Activated CD4-positive, alpha-beta T cell treated with anti-CD3 and anti-CD28 coated beads for 24 hours (primary cell): ENCODE measurements at regions not wholly inside any gene's neighbourhood (a gene's known extent, or its start where the extent isn't known, plus 50 kb on each side); places are given as distances from the start of the nearest gene placed in this dataset.

Experiments
- DNase-seq, 2 donors: peaks; one replicate each; pipeline ENCODE4 v3.0.0-alpha.2; 2020; ENCODE audit warnings: low read depth in 2 of 2

DNA sequence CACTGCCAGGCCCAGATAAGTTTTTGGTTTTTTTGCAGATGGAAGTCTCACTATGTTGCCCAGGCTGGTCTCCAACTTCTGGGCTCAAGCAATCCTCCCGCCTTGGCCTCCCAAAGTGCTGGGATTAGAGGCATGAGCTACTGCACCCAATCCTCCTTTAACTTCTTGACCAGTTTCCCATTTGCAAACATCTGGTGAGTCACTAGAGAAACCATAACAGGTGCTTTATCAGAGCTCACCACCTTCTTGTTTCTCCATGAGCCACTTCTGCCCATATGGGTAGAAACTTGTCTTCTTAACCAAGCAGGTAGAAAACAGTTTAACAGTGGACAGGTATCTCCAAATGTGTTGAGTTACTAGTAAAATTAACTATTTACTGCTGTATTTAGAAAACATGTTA lies 128.4 kb upstream of the AP1S2 start:
- DNase-seq: no peak

- DNase-seq: no peak
Measured at GRCh38 chrX:15977644-15978043, 123.0 kb upstream of the AP1S2 start.

DNA sequence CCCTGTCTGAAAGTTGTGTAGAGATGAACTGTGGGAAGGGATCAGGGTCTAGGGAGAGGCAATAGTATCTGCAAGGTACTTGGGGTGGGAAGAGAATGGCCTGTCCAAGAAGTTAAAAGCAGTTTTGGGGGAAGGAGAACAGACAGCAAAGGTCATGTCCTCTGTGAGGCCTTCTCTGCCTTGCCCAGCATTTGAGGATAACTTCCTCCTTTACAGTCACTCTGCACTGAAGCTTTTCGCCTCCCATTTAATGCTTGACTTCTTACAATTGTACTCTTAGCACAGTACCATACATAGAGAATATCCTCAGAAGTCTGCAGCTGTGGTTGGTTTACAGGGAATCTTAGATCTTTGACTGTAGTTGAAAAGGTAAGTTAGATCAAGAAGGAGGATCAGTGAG lies 121.8 kb upstream of the AP1S2 start:
- no peak for DNase-seq

DNA sequence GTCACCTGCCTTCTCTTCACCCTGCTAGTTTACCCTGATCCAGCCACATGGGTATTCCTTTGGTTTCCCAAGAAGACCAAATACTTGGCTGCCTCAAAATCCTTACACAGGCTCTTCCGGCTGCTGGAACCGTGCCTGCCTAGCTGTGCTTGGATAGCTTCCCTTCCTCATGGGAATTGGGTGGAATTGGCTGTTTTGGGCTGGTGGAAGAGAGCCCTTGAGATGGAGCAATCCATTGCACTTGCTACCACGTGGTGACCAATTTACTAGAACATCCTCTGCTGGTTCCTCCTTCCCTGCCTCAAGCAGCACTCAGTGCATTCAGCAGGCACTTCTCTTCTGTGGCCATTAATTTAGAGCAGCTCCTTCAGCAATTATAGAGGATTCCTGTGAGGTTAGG lies 119.3 kb upstream of the AP1S2 start:
- DNase-seq: no peak

GRCh38 chrX:15973299-15973698 lies 118.7 kb upstream of the AP1S2 start:
- DNase-seq: no peak

DNA sequence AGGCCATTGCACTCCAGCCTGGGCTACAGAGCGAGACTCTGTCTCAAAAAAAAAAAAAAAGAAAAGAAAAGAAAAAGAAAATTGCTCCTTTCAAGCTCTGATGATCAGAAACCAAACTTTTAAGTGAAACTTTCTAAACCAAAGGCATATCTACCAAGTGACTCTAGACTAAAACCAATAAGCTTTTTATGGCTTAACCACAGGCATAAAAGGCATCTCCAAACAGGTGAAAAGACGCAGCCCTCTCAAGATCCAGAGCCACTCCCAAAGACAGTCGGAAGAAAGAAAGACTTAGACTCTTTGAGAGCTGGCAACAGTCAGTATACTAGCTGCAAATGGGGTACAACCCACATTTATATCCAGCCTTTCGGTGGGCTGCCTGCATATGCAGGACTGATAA lies 117.1 kb upstream of the AP1S2 start:
- DNase-seq: no peak

GRCh38 chrX:15963858-15964257 lies 109.2 kb upstream of the AP1S2 start:
- no peak for DNase-seq

DNA sequence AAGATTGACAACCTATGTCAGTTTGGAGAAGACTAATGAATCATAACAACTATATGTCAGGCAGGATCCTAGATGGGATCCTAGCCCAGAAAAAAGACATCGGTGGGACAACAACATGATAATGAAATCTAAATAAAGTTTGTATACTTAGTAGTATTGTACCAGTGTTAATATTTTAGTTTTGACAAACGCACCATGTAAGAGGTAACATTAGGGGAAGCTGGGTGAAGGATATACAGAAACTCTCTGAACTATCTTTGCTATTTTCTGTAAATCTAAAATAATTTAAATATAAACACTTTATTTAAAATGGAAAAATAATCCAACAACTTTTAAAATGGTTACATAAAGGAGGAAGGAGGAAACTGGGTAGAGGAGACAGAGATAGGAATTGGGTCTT lies 105.6 kb upstream of the AP1S2 start:
- DNase-seq: no peak

GRCh38 chrX:15956681-15957080 lies 102.1 kb upstream of the AP1S2 start:
- no peak for DNase-seq

DNA sequence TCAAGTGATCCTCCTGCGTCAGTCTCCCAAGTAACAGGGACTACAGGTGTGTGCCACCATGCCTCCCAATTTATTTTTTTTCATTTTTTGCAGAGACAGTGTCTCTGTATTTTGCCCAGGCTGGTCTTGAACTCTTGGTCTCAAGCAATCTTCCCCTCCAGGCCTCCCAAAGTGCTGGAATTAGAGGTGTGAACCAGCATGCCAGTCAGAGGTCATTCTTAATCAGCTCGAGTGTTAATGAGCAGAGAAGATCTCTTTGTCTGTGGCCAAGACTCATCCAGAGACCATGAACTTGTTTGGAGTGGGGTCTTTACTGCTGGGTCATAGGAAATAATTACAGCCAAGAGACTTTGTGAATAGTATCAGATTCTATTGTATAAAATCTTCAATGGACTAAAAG lies 99.2 kb upstream of the AP1S2 start:
- no peak for DNase-seq

GRCh38 chrX:15952212-15952611 lies 97.6 kb upstream of the AP1S2 start:
- no peak for DNase-seq

- DNase-seq: no peak
Measured at GRCh38 chrX:15948318-15948660, 93.7 kb upstream of the AP1S2 start.

DNA sequence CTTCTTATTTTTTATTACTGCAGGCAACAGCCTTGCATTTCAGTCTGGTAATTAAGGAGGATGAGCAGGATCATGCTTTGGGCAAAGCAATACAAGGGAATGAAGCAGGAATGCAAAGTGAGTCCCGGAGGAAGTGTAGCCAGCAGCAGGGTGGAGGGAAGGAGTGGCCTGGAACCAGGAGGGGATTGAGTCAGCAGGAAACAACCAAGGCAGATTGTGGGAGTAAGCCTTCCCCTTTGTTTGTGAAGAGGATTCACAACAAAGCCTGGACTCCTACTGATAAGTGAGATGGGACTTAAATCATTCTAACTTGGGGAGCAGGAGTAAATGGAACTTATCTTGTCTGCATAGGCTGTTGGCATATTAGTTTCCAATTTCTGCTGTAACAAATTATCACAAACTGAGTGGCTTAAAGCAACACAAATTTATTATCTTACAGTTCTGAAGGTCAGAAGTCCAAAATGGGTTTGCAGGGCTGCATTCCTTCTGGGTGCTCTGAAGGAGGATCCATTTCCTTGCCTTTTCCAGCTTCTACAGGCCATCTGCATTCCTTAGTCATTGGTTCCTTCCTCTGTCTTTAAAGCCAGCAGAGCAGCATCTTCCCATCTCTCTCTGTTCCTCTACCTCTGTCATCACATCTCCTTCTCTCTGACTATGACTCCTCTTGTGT lies 93.2 kb upstream of the AP1S2 start:
- no peak for DNase-seq

DNA sequence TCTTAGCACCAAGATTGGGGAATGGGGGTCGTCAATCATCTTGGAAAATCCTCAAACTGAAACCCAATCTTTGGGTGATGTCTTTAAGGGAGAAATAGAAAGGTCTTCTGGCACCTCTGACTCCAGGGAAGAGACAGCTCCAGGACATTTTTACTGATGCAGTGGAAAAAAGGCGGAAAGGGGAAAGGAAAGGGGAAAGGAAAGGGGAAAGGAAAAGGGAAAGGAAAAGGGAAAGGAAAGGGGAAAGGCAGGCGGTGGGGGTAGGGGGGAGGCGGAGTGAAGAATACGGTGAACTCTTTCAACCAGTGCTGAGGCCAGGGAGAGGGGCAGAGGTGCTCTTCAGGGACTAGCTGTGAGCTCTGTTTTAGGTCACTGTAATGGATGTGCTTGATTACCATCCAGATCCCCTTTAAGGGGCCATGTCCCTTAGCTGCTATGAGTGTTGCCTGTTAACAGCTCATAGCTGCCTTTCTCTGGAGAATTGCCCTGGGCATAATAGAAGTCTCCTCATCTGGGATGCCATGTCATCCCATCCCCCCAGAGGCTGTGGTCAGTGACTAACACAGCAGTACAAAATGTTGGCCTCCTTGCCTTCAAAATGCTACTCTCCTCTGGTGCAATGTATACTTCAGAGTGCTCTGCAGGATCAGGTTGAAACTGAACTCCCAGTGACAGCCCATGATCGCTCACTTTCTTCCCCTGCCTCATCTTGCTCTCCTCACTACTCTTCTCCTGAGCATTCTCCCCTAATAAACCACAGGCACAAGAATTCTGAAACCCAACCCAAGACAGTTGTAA lies 92.4 kb upstream of the AP1S2 start:
- no peak for DNase-seq

DNA sequence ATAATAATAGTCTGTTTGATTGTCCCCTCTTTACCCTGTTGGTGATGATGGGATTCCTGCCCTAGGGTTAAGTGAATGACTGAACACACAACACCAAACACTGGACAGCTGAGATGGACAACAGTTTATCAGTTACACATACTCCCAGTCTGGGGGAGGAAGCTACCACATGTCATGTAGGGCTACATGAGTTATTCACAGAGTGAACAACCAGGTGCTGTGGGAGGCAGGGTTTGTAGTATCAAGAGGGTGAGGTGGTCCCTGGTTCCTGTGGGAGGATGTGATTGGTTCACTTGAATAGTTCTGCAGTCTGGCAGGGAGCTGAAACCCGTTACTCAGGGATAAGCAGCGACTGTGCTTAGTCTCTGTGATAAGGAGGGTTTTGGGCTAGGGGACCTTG lies 88.8 kb upstream of the AP1S2 start:
- DNase-seq: no peak

DNA sequence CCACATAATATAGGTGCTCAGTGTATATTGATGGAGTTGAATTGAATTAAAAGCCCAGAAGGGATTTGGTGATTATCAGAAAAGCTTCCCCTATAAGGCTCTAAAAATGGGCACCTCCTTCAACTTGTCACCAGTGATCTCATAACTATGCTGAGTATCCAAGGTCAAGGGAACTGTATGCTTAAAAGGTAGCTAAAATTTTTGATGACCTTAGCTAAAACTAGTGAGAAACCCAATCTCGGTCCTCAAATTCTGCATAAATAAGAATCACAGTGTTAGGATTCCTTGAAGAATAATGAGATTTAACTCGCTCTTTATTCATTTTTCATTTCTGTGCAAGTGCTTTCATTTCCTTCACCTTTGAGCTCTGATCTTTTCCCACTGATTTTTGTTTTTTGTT lies 87.7 kb upstream of the AP1S2 start:
- DNase-seq: no peak

GRCh38 chrX:15939737-15940136 lies 85.1 kb upstream of the AP1S2 start:
- DNase-seq: no peak

DNA sequence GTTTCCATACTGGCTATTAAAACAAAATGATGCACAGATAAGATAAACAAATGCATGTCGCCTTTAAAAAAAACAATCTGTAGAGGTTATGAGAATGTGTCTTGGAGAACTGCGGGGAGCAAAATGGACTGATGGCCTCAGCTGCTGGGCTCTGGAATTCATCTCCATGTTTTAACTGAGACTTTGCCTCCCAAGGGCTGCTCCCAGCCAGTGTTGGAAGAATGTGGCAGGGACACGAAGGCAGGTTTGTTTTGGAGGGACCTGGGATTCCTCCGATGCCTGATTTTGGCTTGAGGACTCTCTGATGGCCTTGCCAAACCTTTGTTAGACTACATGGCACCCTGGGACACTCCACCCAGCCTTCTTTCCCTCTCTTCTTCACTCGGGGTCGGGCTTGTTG lies 83.5 kb upstream of the AP1S2 start:
- no peak for DNase-seq

- no peak for DNase-seq
Measured at GRCh38 chrX:15931362-15931761, 76.7 kb upstream of the AP1S2 start.

GRCh38 chrX:15930585-15930984 lies 76.0 kb upstream of the AP1S2 start:
- no peak for DNase-seq

DNA sequence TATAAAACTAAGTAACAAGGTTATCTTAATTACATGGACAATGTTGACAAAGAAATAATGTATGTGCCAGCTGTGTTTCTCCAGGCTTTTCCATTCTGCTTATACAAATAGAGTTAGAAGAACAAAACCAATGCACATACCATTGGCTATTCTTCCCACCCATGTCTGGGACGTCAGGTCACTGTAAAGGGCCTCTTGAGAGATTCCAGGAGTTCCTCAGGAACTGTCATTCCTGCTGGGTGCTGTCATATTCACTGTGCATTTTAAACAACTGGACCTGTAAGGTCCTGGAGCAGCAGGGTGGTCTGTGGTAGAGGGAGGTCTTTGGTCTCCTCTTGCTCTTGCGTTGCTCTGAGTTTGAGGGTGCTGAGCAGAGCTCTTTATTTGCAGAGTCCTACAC lies 74.6 kb upstream of the AP1S2 start:
- no peak for DNase-seq

- DNase-seq: no peak
Measured at GRCh38 chrX:15926622-15927021, 72.0 kb upstream of the AP1S2 start.

GRCh38 chrX:15918003-15918402 lies 63.4 kb upstream of the AP1S2 start:
- DNase-seq: no peak

DNA sequence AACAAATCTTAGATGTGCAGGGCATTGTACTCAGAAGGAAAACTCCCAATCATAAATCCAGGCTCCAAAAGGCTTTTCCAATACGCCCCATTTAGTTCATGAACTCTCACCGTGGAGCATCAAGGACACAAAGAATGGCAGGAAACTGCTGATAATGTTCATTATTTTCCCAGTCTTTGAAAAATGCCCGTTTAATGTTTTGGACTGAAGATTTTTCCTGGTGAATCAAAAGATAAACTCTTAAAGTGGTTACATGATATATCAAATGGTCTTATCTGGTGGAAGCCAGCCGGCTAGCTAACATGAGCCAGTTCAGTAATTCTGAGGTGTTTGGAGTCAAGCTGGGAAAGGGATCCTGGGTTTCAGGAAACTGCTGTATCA lies 62.1 kb upstream of the AP1S2 start:
- DNase-seq: no peak
